Keratinocyte (primary cell): ENCODE measurements at regions not wholly inside any gene's neighbourhood (a gene's known extent, or its start where the extent isn't known, plus 50 kb on each side); places are given as distances from the start of the nearest gene placed in this dataset.

ENCODE experiments used
- CTCF ChIP-seq, 3 experiments: IDR thresholded peaks in 1 of 3; conservative IDR thresholded peaks in 1 of 3; optimal IDR thresholded peaks in 1 of 3; 2 replicates in 2 of 3; 3 replicates in 1 of 3; pipeline versions ENCODE3 to v1.5.1; 2011; ENCODE audit warnings: low read length in 3 of 3, mild to moderate bottlenecking in 3 of 3, moderate library complexity in 2 of 3, control low read depth in 1 of 3, inconsistent platforms in 1 of 3; ENCODE audit not compliant: insufficient read depth in 2 of 3; ENCODE audit errors: extremely low read depth in 1 of 3
- EZH2 ChIP-seq: IDR thresholded peaks from one replicate; pipeline ENCODE4 v1.6.1; 2012; ENCODE audit warnings: inconsistent platforms, mild to moderate bottlenecking, low read length, moderate library complexity

DNA sequence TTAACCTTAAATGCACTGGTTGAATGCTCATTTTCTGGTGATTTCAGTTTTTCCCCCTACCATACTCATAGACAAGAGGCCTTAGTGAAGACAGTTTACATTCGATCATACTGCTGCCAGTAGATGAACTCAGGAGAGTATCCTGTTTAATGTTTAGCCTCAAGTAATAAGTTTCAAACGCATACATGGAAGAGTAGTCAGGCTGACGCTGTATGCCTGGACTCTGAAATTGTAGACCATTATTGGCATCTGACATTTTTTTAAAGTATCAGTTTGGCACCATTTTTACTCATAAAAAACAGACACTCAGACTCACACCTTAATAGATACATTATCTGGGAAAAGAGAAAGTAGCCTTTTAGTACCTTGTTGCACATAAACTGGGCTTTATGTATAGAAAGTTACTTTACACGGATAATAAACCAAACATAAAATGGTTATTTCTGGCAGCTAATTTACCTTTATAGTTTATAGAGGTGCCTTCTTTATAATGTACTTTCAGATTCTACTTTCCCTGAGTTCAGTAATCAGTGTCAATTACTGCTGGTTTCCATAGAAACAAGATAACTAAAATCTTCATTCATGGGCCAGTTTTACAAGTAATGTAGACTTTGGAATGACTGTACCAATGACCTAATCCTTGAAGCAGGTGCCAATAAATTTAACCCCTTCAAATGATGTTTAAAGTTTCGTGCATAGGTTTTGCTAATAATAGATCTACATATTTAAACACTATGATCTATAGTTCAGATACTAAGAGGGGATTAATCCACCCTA, 183.8 kb upstream of the ITGA1 start:
- TF ChIP-seq CTCF (optimal IDR thresholded peaks at IDR 0.05 in 1 of 3, IDR thresholded peaks at IDR 0.05 in 1 of 3, conservative IDR thresholded peaks at IDR 0.05 in 1 of 3; ENCODE audit: extremely low read depth in 1 of 3, insufficient read depth in 2 of 3, low read length in 3 of 3) (no peak), EZH2 (no peak)
